ENCODE measurements at regions not wholly inside any gene's neighbourhood (a gene's known extent, or its start where the extent isn't known, plus 50 kb on each side); places are given as distances from the start of the nearest gene placed in this dataset.

GRCh38 chr11:116590844-116591570 is 181.8 kb downstream of the BUD13 start:
- Histone ChIP-seq H3K27me3 (ENCODE audit: control insufficient read depth in 3 of 3, insufficient read depth in 3 of 3, low read depth in 1 of 3, low read length in 3 of 3) (peaks cover 0 to 14% (median 3%) of the 10 kb centered on the region in 3 experiments), H3K79me1 (ENCODE audit: low read depth, low read length) (no peaks in the 10 kb centered on the region), H4K91ac (ENCODE audit: low read depth, low read length, poor library complexity) (no peak overlapping the region), H2AFZ (ENCODE audit: low read length) (no peak overlapping the region), H3K36me3 (replicated peaks in 1 of 2; ENCODE audit: control insufficient read depth in 2 of 2, insufficient read depth in 2 of 2, low read length in 2 of 2) (no peaks in the 10 kb centered on the region), H2BK15ac (ENCODE audit: low read length) (no peak overlapping the region), H4K8ac (ENCODE audit: low read depth, low read length) (no peak overlapping the region), H3K4me1 (ENCODE audit: control insufficient read depth in 2 of 2, insufficient read depth in 1 of 2, low read depth in 1 of 2, low read length in 2 of 2) (peaks cover 0 to 3% of the 10 kb centered on the region in 2 donors), H3K14ac (ENCODE audit: low read length) (no peak overlapping the region), H2BK5ac (ENCODE audit: low read length) (no peak overlapping the region), H2AK5ac (ENCODE audit: low read depth, low read length) (no peak overlapping the region), H3K4me2 (ENCODE audit: insufficient read depth, low read length, poor library complexity, severe bottlenecking) (no peak overlapping the region), H3K4me3 (ENCODE audit: low read length in 2 of 2) (no peak overlapping the region), H2BK120ac (ENCODE audit: low read depth, low read length) (no peak overlapping the region), H3K27ac (replicated peaks; ENCODE audit: low read length) (no peak overlapping the region), H3K9ac (ENCODE audit: low read depth, low read length, poor library complexity) (no peak overlapping the region), H3K9me3 (replicated peaks in 1 of 2; ENCODE audit: control insufficient read depth in 2 of 2, insufficient read depth in 1 of 2, low read depth in 1 of 2, low read length in 2 of 2) (no peaks in the 10 kb centered on the region), H2BK12ac (ENCODE audit: low read length) (no peak overlapping the region), H3K18ac (ENCODE audit: low read length) (peak overlapping the region; percentile 27), H3K23ac (ENCODE audit: low read depth, low read length, poor library complexity) (no peak overlapping the region), H3K4ac (ENCODE audit: low read length) (no peak overlapping the region)
- DNase-seq (ENCODE audit: low spot score) = no peak
- no CpG with 5 or more reads among the region's 10 CpGs for WGBS, 2 donors (ENCODE audit: extremely low coverage in 2 of 2, insufficient read length in 2 of 2, insufficient replicate concordance in 1 of 2)

DNA sequence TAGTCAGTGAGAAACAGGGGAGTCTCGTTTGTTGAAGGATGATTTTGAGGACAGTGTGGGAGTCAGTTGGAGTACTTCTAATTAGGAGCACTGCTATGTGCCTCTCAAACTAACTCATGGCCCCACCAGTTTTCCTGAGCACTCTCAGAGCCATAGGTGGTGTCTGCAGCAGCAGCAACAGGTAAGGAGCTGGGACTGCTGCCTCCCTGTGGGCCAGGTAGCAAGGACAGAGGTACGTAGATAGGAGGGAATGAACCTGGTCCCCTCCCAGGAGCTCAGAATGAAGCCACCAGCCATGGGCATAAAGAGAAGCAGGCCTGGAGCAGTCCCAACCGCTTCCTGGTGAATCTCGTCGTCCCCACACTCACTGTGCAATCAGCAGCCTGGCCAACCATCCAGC is 183.4 kb downstream of the BUD13 start:
- H2BK12ac ChIP-seq (ENCODE audit: low read length) = no peak overlapping the region
- peaks cover 0 to 19% (median 3%) of the 10 kb centered on the region in 3 experiments for H3K27me3 ChIP-seq (ENCODE audit: control insufficient read depth in 3 of 3, insufficient read depth in 3 of 3, low read depth in 1 of 3, low read length in 3 of 3)
- H3K23ac ChIP-seq (ENCODE audit: low read depth, low read length, poor library complexity) = no peak overlapping the region
- no peak overlapping the region for H2BK5ac ChIP-seq (ENCODE audit: low read length)
- WGBS, 2 donors (ENCODE audit: extremely low coverage in 2 of 2, insufficient read length in 2 of 2, insufficient replicate concordance in 1 of 2) = no CpG with 5 or more reads among the region's 5 CpGs
- H3K18ac ChIP-seq (ENCODE audit: low read length) = no peak overlapping the region
- no peaks in the 10 kb centered on the region for H3K9me3 ChIP-seq (replicated peaks in 1 of 2; ENCODE audit: control insufficient read depth in 2 of 2, insufficient read depth in 1 of 2, low read depth in 1 of 2, low read length in 2 of 2)
- H3K4me3 ChIP-seq (ENCODE audit: low read length in 2 of 2) = no peak overlapping the region
- H3K4me2 ChIP-seq (ENCODE audit: insufficient read depth, low read length, poor library complexity, severe bottlenecking) = no peak overlapping the region
- H4K91ac ChIP-seq (ENCODE audit: low read depth, low read length, poor library complexity) = no peak overlapping the region
- no peak overlapping the region for H3K27ac ChIP-seq (replicated peaks; ENCODE audit: low read length)
- no peak overlapping the region for H2BK15ac ChIP-seq (ENCODE audit: low read length)
- H3K14ac ChIP-seq (ENCODE audit: low read length) = no peak overlapping the region
- H2BK120ac ChIP-seq (ENCODE audit: low read depth, low read length) = no peak overlapping the region
- no peak overlapping the region for H3K9ac ChIP-seq (ENCODE audit: low read depth, low read length, poor library complexity)
- no peak overlapping the region for H2AK5ac ChIP-seq (ENCODE audit: low read depth, low read length)
- H4K8ac ChIP-seq (ENCODE audit: low read depth, low read length) = no peak overlapping the region
- H2AFZ ChIP-seq (ENCODE audit: low read length) = no peak overlapping the region
- H3K79me1 ChIP-seq (ENCODE audit: low read depth, low read length) = no peaks in the 10 kb centered on the region
- H3K4ac ChIP-seq (ENCODE audit: low read length) = no peak overlapping the region
- no peak for DNase-seq (ENCODE audit: low spot score)
- no peaks in the 10 kb centered on the region for H3K36me3 ChIP-seq (replicated peaks in 1 of 2; ENCODE audit: control insufficient read depth in 2 of 2, insufficient read depth in 2 of 2, low read length in 2 of 2)
- H3K4me1 ChIP-seq (ENCODE audit: control insufficient read depth in 2 of 2, insufficient read depth in 1 of 2, low read depth in 1 of 2, low read length in 2 of 2) = peaks cover 0 to 3% of the 10 kb centered on the region in 2 donors

DNA sequence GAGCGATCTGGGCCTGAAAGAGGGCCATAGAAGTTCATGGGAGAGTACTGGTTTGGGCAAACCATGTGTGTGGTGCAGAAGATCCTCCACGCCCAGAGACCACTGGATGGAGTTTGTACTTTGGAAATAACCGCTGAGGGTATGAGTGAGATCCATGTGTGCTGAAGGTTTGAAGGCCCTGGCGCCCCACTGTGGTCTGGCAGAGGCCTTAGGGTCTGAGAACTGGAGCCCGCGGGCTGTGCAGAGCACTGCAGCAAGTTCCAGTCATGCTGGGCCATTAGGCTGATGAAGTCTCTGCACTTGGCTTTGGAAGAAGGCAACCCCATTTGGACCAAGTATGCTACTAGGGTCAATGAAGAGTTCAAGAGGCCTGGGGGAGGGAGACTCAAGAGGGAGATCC is 186.4 kb downstream of the BUD13 start:
- Histone ChIP-seq H4K8ac (ENCODE audit: low read depth, low read length) (no peak overlapping the region), H3K9ac (ENCODE audit: low read depth, low read length, poor library complexity) (no peak overlapping the region), H3K27ac (replicated peaks; ENCODE audit: low read length) (no peak overlapping the region), H3K27me3 (ENCODE audit: control insufficient read depth in 3 of 3, insufficient read depth in 3 of 3, low read depth in 1 of 3, low read length in 3 of 3) (peaks cover 0 to 44% (median 17%) of the 10 kb centered on the region in 3 experiments), H2BK120ac (ENCODE audit: low read depth, low read length) (no peak overlapping the region), H2AK5ac (ENCODE audit: low read depth, low read length) (no peak overlapping the region), H2BK5ac (ENCODE audit: low read length) (no peak overlapping the region), H3K18ac (ENCODE audit: low read length) (peak overlapping the region; percentile 13), H3K14ac (ENCODE audit: low read length) (no peak overlapping the region), H4K91ac (ENCODE audit: low read depth, low read length, poor library complexity) (no peak overlapping the region), H2AFZ (ENCODE audit: low read length) (no peak overlapping the region), H3K79me1 (ENCODE audit: low read depth, low read length) (no peaks in the 10 kb centered on the region), H3K9me3 (replicated peaks in 1 of 2; ENCODE audit: control insufficient read depth in 2 of 2, insufficient read depth in 1 of 2, low read depth in 1 of 2, low read length in 2 of 2) (no peaks in the 10 kb centered on the region), H3K36me3 (replicated peaks in 1 of 2; ENCODE audit: control insufficient read depth in 2 of 2, insufficient read depth in 2 of 2, low read length in 2 of 2) (no peaks in the 10 kb centered on the region), H3K4me2 (ENCODE audit: insufficient read depth, low read length, poor library complexity, severe bottlenecking) (no peak overlapping the region), H3K4ac (ENCODE audit: low read length) (no peak overlapping the region), H3K4me1 (ENCODE audit: control insufficient read depth in 2 of 2, insufficient read depth in 1 of 2, low read depth in 1 of 2, low read length in 2 of 2) (peaks cover 0 to 2% of the 10 kb centered on the region in 2 donors), H3K23ac (ENCODE audit: low read depth, low read length, poor library complexity) (no peak overlapping the region), H2BK15ac (ENCODE audit: low read length) (no peak overlapping the region), H2BK12ac (ENCODE audit: low read length) (no peak overlapping the region), H3K4me3 (ENCODE audit: low read length in 2 of 2) (no peak overlapping the region)
- no CpG with 5 or more reads among the region's 6 CpGs for WGBS, 2 donors (ENCODE audit: extremely low coverage in 2 of 2, insufficient read length in 2 of 2, insufficient replicate concordance in 1 of 2)
- DNase-seq (ENCODE audit: low spot score) = no peak

DNA sequence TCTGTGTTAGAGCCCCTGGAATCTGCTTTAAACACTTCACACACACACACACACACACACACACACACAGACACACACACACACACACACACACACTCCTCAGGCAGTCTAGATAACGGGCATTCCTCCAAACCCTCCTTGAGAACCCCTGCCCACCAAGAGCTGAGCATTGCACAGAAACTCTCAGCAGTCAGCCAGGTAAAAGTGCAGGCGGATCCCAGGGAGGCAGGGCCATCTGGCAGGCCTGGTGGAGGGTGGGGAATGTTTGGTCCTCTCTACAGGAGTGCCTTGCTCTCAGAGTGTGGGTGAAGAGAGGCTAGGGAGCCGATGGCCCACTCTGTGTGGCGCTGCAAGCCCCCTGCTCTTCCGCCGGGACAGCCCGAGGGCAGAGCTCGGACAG is 190.2 kb downstream of the BUD13 start:
- H2AK5ac ChIP-seq (ENCODE audit: low read depth, low read length) = peak overlapping the region; percentile 22
- H2BK5ac ChIP-seq (ENCODE audit: low read length) = no peak overlapping the region
- no peaks in the 10 kb centered on the region for H3K79me1 ChIP-seq (ENCODE audit: low read depth, low read length)
- H3K4me1 ChIP-seq (ENCODE audit: control insufficient read depth in 2 of 2, insufficient read depth in 1 of 2, low read depth in 1 of 2, low read length in 2 of 2) = peaks cover 0 to 10% of the 10 kb centered on the region in 2 donors
- no peak overlapping the region for H2BK15ac ChIP-seq (ENCODE audit: low read length)
- H3K18ac ChIP-seq (ENCODE audit: low read length) = no peak overlapping the region
- WGBS, 2 donors (ENCODE audit: extremely low coverage in 2 of 2, insufficient read length in 2 of 2, insufficient replicate concordance in 1 of 2) = no CpG with 5 or more reads among the region's 8 CpGs
- no peak overlapping the region for H4K91ac ChIP-seq (ENCODE audit: low read depth, low read length, poor library complexity)
- H2AFZ ChIP-seq (ENCODE audit: low read length) = no peak overlapping the region
- H2BK12ac ChIP-seq (ENCODE audit: low read length) = no peak overlapping the region
- H3K9me3 ChIP-seq (replicated peaks in 1 of 2; ENCODE audit: control insufficient read depth in 2 of 2, insufficient read depth in 1 of 2, low read depth in 1 of 2, low read length in 2 of 2) = no peaks in the 10 kb centered on the region
- H3K4me2 ChIP-seq (ENCODE audit: insufficient read depth, low read length, poor library complexity, severe bottlenecking) = no peak overlapping the region
- peaks cover 8 to 83% (median 46%) of the 10 kb centered on the region in 3 experiments for H3K27me3 ChIP-seq (ENCODE audit: control insufficient read depth in 3 of 3, insufficient read depth in 3 of 3, low read depth in 1 of 3, low read length in 3 of 3)
- no peak for DNase-seq (ENCODE audit: low spot score)
- no peak overlapping the region for H3K9ac ChIP-seq (ENCODE audit: low read depth, low read length, poor library complexity)
- no peak overlapping the region for H2BK120ac ChIP-seq (ENCODE audit: low read depth, low read length)
- no peak overlapping the region for H3K4ac ChIP-seq (ENCODE audit: low read length)
- H3K23ac ChIP-seq (ENCODE audit: low read depth, low read length, poor library complexity) = no peak overlapping the region
- H3K27ac ChIP-seq (replicated peaks; ENCODE audit: low read length) = no peak overlapping the region
- H4K8ac ChIP-seq (ENCODE audit: low read depth, low read length) = no peak overlapping the region
- H3K4me3 ChIP-seq (ENCODE audit: low read length in 2 of 2) = no peak overlapping the region
- H3K14ac ChIP-seq (ENCODE audit: low read length) = no peak overlapping the region
- no peaks in the 10 kb centered on the region for H3K36me3 ChIP-seq (replicated peaks in 1 of 2; ENCODE audit: control insufficient read depth in 2 of 2, insufficient read depth in 2 of 2, low read length in 2 of 2)

All from neuronal stem cell (in vitro differentiated cells).